ENCODE measurements at regions not wholly inside any gene's neighbourhood (a gene's known extent, or its start where the extent isn't known, plus 50 kb on each side); places are given as distances from the start of the nearest gene placed in this dataset.
A peak's percentile ranks its signal among the peaks of the same experiment; 100 is the strongest.
"Not testable (repeated sequence)": the region's sequence is repeated elsewhere in the genome, so short reads cannot be mapped to it uniquely, and the experiment has no call there.

- no peak for DNase-seq (ENCODE audit: low read depth, low spot score)
Observed at GRCh38 chr2:11993749-11994148, 247.3 kb downstream of the LPIN1 start.

GRCh38 chr2:11995456-11995855 lies 249.0 kb downstream of the LPIN1 start:
- no peak for DNase-seq (ENCODE audit: low read depth, low spot score)

GRCh38 chr2:11996618-11997017 lies 250.2 kb downstream of the LPIN1 start:
- no peak for DNase-seq (ENCODE audit: low read depth, low spot score)

GRCh38 chr2:11997142-11997541 lies 250.7 kb downstream of the LPIN1 start:
- DNase-seq (ENCODE audit: low read depth, low spot score): no peak

- no peak for DNase-seq (ENCODE audit: low read depth, low spot score)
Observed at GRCh38 chr2:11998218-11998617, 251.8 kb downstream of the LPIN1 start.

GRCh38 chr2:11998626-11999378 lies 252.4 kb downstream of the LPIN1 start:
- DNase-seq (ENCODE audit: low read depth, low spot score): no peak

GRCh38 chr2:12001621-12002020 lies 255.2 kb downstream of the LPIN1 start:
- DNase-seq (ENCODE audit: low read depth, low spot score): no peak

GRCh38 chr2:12002215-12002614 lies 255.8 kb downstream of the LPIN1 start:
- no peak for DNase-seq (ENCODE audit: low read depth, low spot score)

- DNase-seq (ENCODE audit: low read depth, low spot score): no peak
Observed at GRCh38 chr2:12004713-12005112, 258.3 kb downstream of the LPIN1 start.

GRCh38 chr2:12005886-12006681 lies 259.7 kb downstream of the LPIN1 start:
- DNase-seq (ENCODE audit: low read depth, low spot score): peak; percentile 26

- DNase-seq (ENCODE audit: low read depth, low spot score): no peak
Observed at GRCh38 chr2:12006850-12007249, 260.4 kb downstream of the LPIN1 start.

- DNase-seq (ENCODE audit: low read depth, low spot score): no peak
Observed at GRCh38 chr2:12007282-12007681, 260.9 kb downstream of the LPIN1 start.

- no peak for DNase-seq (ENCODE audit: low read depth, low spot score)
Observed at GRCh38 chr2:12008425-12009061, 262.1 kb downstream of the LPIN1 start.

GRCh38 chr2:12009323-12009905 lies 263.0 kb downstream of the LPIN1 start:
- no peak for DNase-seq (ENCODE audit: low read depth, low spot score)

GRCh38 chr2:12010059-12010458 lies 263.6 kb downstream of the LPIN1 start:
- DNase-seq (ENCODE audit: low read depth, low spot score): no peak

GRCh38 chr2:12010779-12011178 lies 264.3 kb downstream of the LPIN1 start:
- no peak for DNase-seq (ENCODE audit: low read depth, low spot score)

- DNase-seq (ENCODE audit: low read depth, low spot score): no peak
Observed at GRCh38 chr2:12014088-12014960, 267.9 kb downstream of the LPIN1 start.

- no peak for DNase-seq (ENCODE audit: low read depth, low spot score)
Observed at GRCh38 chr2:12017499-12018157, 271.2 kb downstream of the LPIN1 start.

- DNase-seq (ENCODE audit: low read depth, low spot score): not testable (repeated sequence)
Observed at GRCh38 chr2:12018726-12019125, 272.3 kb downstream of the LPIN1 start.

GRCh38 chr2:12020833-12021469 lies 274.5 kb downstream of the LPIN1 start:
- DNase-seq (ENCODE audit: low read depth, low spot score): no peak
